Esophagus squamous epithelium (tissue), 4 donors: ENCODE measurements at regions not wholly inside any gene's neighbourhood (a gene's known extent, or its start where the extent isn't known, plus 50 kb on each side); places are given as distances from the start of the nearest gene placed in this dataset.

Experiments
- CTCF ChIP-seq, 6 experiments: fragments of 450-650 bp in 4 of 6; fragments of 200-600 bp in 2 of 6; sonication (generic) in 2 of 6; IDR thresholded peaks; one replicate each; pipeline ENCODE4 v1.5.1; 2016 to 2019; ENCODE audit warnings: antibody characterized with exemption in 6 of 6, mild to moderate bottlenecking in 4 of 6, moderate library complexity in 4 of 6
- POLR2A ChIP-seq, 4 donors: fragments of 450-650 bp; IDR thresholded peaks; one replicate each; pipeline ENCODE4 v1.6.1; 2017; ENCODE audit warnings: antibody characterized with exemption in 4 of 4, mild to moderate bottlenecking in 4 of 4, moderate library complexity in 3 of 4

- TF ChIP-seq CTCF (IDR thresholded peaks at IDR 0.05) (no peak), POLR2A (IDR thresholded peaks at IDR 0.05) (no peak)
Measured at GRCh38 chr2:853203-853870, 97.3 kb upstream of the SNTG2 start.
